Uterus (tissue), 2 donors: ENCODE measurements at regions not wholly inside any gene's neighbourhood (a gene's known extent, or its start where the extent isn't known, plus 50 kb on each side); places are given as distances from the start of the nearest gene placed in this dataset.

Source experiments
- POLR2A ChIP-seq, 2 donors: fragments of 450-650 bp; IDR thresholded peaks; one replicate each; pipeline ENCODE4 v1.6.1; 2016; ENCODE audit warnings: antibody characterized with exemption in 2 of 2, mild to moderate bottlenecking in 1 of 2, moderate library complexity in 1 of 2
- TF ChIP-seq, protein P1 (sequence below), 4 experiments: fragments of 200-600 bp in 2 of 4; fragments of 450-650 bp in 2 of 4; sonication (generic) in 2 of 4; IDR thresholded peaks; one replicate each; pipeline ENCODE4 v1.5.1; 2016 to 2019; ENCODE audit warnings: antibody characterized with exemption in 4 of 4, mild to moderate bottlenecking in 2 of 4, moderate library complexity in 1 of 4

DNA sequence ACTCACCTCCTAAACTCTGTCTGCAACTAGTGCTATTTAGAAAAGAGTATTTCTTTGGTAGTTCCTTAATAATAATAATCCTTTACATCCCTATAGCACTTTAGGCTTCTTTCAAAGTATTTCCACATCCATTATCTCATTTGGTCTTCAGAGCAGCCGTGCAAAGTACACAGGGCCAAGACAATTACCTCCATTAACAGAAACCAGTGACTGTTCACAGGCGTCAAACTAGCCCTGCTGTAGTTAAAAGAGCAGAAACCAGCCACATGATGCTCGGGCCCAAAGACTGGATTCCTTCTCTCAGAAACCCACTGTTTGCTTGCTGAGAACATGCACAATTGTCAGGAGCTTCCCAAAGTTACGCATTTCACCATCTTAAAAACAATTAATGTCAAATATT is 396.0 kb upstream of the DAB1 start:
- TF ChIP-seq, protein P1, sequence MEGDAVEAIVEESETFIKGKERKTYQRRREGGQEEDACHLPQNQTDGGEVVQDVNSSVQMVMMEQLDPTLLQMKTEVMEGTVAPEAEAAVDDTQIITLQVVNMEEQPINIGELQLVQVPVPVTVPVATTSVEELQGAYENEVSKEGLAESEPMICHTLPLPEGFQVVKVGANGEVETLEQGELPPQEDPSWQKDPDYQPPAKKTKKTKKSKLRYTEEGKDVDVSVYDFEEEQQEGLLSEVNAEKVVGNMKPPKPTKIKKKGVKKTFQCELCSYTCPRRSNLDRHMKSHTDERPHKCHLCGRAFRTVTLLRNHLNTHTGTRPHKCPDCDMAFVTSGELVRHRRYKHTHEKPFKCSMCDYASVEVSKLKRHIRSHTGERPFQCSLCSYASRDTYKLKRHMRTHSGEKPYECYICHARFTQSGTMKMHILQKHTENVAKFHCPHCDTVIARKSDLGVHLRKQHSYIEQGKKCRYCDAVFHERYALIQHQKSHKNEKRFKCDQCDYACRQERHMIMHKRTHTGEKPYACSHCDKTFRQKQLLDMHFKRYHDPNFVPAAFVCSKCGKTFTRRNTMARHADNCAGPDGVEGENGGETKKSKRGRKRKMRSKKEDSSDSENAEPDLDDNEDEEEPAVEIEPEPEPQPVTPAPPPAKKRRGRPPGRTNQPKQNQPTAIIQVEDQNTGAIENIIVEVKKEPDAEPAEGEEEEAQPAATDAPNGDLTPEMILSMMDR (IDR thresholded peaks at IDR 0.05) = no peak
- TF ChIP-seq POLR2A (IDR thresholded peaks at IDR 0.05) = no peak
